SKM-1 treated with dmso at 0.1 percent for 144 hours (cell line): ENCODE measurements at regions not wholly inside any gene's neighbourhood (a gene's known extent, or its start where the extent isn't known, plus 50 kb on each side); places are given as distances from the start of the nearest gene placed in this dataset.

ENCODE experiments used
- DNase-seq: peaks from one replicate; lab custom pipeline; 2025; ENCODE audit not compliant: unreplicated experiment; lab: John Stamatoyannopoulos, UW

GRCh38 chr7:85525676-85526075, 338.8 kb upstream of the SEMA3D start:
- no peak for DNase-seq

- no peak for DNase-seq
Measured at GRCh38 chr7:85522070-85522469, 335.2 kb upstream of the SEMA3D start.

- no peak for DNase-seq
Measured at GRCh38 chr7:85521108-85521694, 334.3 kb upstream of the SEMA3D start.

GRCh38 chr7:85520175-85520574, 333.3 kb upstream of the SEMA3D start:
- DNase-seq: no peak

- DNase-seq: no peak
Measured at GRCh38 chr7:85516675-85517074, 329.8 kb upstream of the SEMA3D start.

GRCh38 chr7:85512790-85513189, 325.9 kb upstream of the SEMA3D start:
- no peak for DNase-seq

- no peak for DNase-seq
Measured at GRCh38 chr7:85510287-85510686, 323.4 kb upstream of the SEMA3D start.

GRCh38 chr7:85509476-85509875, 322.6 kb upstream of the SEMA3D start:
- no peak for DNase-seq

- no peak for DNase-seq
Measured at GRCh38 chr7:85508642-85509410, 322.0 kb upstream of the SEMA3D start.

- no peak for DNase-seq
Measured at GRCh38 chr7:85498031-85498430, 311.2 kb upstream of the SEMA3D start.

- DNase-seq: no peak
Measured at GRCh38 chr7:85489498-85489897, 302.6 kb upstream of the SEMA3D start.

GRCh38 chr7:85488406-85488805, 301.6 kb upstream of the SEMA3D start:
- no peak for DNase-seq

- DNase-seq: no peak
Measured at GRCh38 chr7:85483177-85483576, 296.3 kb upstream of the SEMA3D start.

- DNase-seq: no peak
Measured at GRCh38 chr7:85480666-85481065, 293.8 kb upstream of the SEMA3D start.

- DNase-seq: no peak
Measured at GRCh38 chr7:85479918-85480643, 293.2 kb upstream of the SEMA3D start.

GRCh38 chr7:85478530-85478929, 291.7 kb upstream of the SEMA3D start:
- DNase-seq: no peak

- no peak for DNase-seq
Measured at GRCh38 chr7:85475476-85475875, 288.6 kb upstream of the SEMA3D start.

GRCh38 chr7:85475071-85475470, 288.2 kb upstream of the SEMA3D start:
- DNase-seq: no peak

- no peak for DNase-seq
Measured at GRCh38 chr7:85474234-85474633, 287.4 kb upstream of the SEMA3D start.

GRCh38 chr7:85471740-85472139, 284.9 kb upstream of the SEMA3D start:
- peak; percentile 50 for DNase-seq

GRCh38 chr7:85471307-85471706, 284.5 kb upstream of the SEMA3D start:
- DNase-seq: no peak

- DNase-seq: no peak
Measured at GRCh38 chr7:85469446-85470010, 282.7 kb upstream of the SEMA3D start.
